ENCODE measurements at regions not wholly inside any gene's neighbourhood (a gene's known extent, or its start where the extent isn't known, plus 50 kb on each side); places are given as distances from the start of the nearest gene placed in this dataset.

GRCh38 chr1:38327559-38327973 lies 281.0 kb upstream of the POU3F1 start:
- H2AFZ ChIP-seq (ENCODE audit: low read depth, low read length), result no peak overlapping the region
- no peaks in the 10 kb centered on the region for H3K79me2 ChIP-seq (ENCODE audit: control insufficient read depth, insufficient read depth, low read length)
- no peak for ATAC-seq
- intact Hi-C loops (cut with micrococcal nuclease), result no loop called here
- no peak for DNase-seq (ENCODE audit: extremely low read depth in 1 of 4, low spot score in 3 of 4)
- no peaks in the 10 kb centered on the region for H3K36me3 ChIP-seq (ENCODE audit: control insufficient read depth, insufficient read depth, low read length)
- no peaks in the 10 kb centered on the region for H3K9me3 ChIP-seq (replicated peaks; ENCODE audit: control insufficient read depth, insufficient read depth, low read depth, low read length)
- no peak for TF ChIP-seq SLC30A9 (CRISPR knock-in tag; IDR thresholded peaks at IDR 0.05)
- 0 out of 2 replicates have a peak, but pooled peaks have one; percentile 19 for TF ChIP-seq NFIC (IDR thresholded peaks at IDR 0.05)
- H3K4me1 ChIP-seq (replicated peaks in 1 of 2; ENCODE audit: control insufficient read depth in 2 of 2, insufficient read depth in 2 of 2, low read length in 2 of 2), result no peaks in the 10 kb centered on the region; a peak in 2 of 5 replicates
- 10% methylated on average over 2 of the region's 2 CpGs for WGBS (ENCODE audit: insufficient coverage, low coverage, missing lambda C conversion rate)
- POLR2A ChIA-PET, result interaction anchor here (0.7 to 1.1 kb wide), 2 partner anchors 246 to 249 kb away, joined by 3 to 4 read pairs; no protein-coding TSS in a partner anchor
- no peak overlapping the region for H3K4me2 ChIP-seq (ENCODE audit: insufficient read depth, low read length)
- no peak overlapping the region for H3K4me3 ChIP-seq
- peaks cover 7 to 17% of the 10 kb centered on the region in 2 experiments; a peak in 4 of 5 replicates for H3K27me3 ChIP-seq (ENCODE audit: control insufficient read depth in 2 of 2, insufficient read depth in 2 of 2, low read length in 2 of 2)
- in situ Hi-C loops (cut with MboI), result no loop called here
- H3K9ac ChIP-seq (ENCODE audit: insufficient read depth in 1 of 2, low read depth in 2 of 2, low read length in 2 of 2), result no peak overlapping the region
- no peaks in the 10 kb centered on the region; the same call in 1 of the 2 replicates for H4K20me1 ChIP-seq (replicated peaks; ENCODE audit: control insufficient read depth, insufficient read depth, low read length)
- CTCF ChIA-PET (ENCODE audit: low intra/inter-chr PET ratio), result no interaction called here
- BruUV-seq (replicated peaks), result no TSS peak
- no peak for FAIRE-seq
- no peaks in the 10 kb centered on the region for H3K9me1 ChIP-seq (ENCODE audit: control insufficient read depth, insufficient read depth, low read length)
- no peak overlapping the region for H3K27ac ChIP-seq (ENCODE audit: extremely low read depth, low read depth, low read length)

DNA sequence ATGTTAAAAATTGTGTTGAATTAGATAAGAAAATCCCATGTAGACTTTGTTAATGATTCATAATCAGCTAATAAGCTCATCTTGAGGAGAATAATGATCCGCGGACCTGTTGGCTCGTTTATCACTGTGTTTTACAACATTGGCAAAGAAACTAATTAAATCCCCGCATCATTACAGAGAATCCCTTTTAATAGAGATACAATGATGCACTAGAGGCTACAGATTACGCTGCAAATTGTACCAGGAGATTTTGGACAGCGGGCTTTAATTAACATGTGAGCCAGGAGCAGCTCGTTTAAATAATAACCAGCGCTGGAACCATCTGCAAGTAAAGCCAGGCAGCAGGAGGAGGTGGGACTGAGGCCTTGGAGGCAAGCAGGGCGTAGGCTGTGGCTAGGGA lies 280.3 kb upstream of the POU3F1 start:
- no peaks in the 10 kb centered on the region for H3K4me1 ChIP-seq (replicated peaks in 1 of 2; ENCODE audit: control insufficient read depth in 2 of 2, insufficient read depth in 2 of 2, low read length in 2 of 2)
- H3K27me3 ChIP-seq (ENCODE audit: control insufficient read depth in 2 of 2, insufficient read depth in 2 of 2, low read length in 2 of 2), result peaks cover 8 to 17% of the 10 kb centered on the region in 2 experiments; a peak in 4 of 5 replicates
- ATAC-seq (no peak), FAIRE-seq (no peak), DNase-seq (ENCODE audit: extremely low read depth in 1 of 4, low spot score in 3 of 4) (no peak)
- WGBS (ENCODE audit: insufficient coverage, low coverage, missing lambda C conversion rate), result 33% methylated on average over 9 of the region's 9 CpGs
- H3K79me2 ChIP-seq (ENCODE audit: control insufficient read depth, insufficient read depth, low read length), result no peaks in the 10 kb centered on the region
- H3K9ac ChIP-seq (ENCODE audit: insufficient read depth in 1 of 2, low read depth in 2 of 2, low read length in 2 of 2), result no peak overlapping the region
- TF ChIP-seq POLR2G (IDR thresholded peaks at IDR 0.05; ENCODE audit: low read depth, low read length), result no peak
- no peak for TF ChIP-seq RBM25 (IDR thresholded peaks at IDR 0.05; ENCODE audit: low read depth, low read length, severe bottlenecking)
- TF ChIP-seq COPS2 (conservative IDR thresholded peaks at IDR 0.05), result no peak
- TF ChIP-seq ZNF232 (CRISPR knock-in tag; IDR thresholded peaks at IDR 0.05), result no peak
- no peak for TF ChIP-seq ELF2 (CRISPR knock-in tag; IDR thresholded peaks at IDR 0.05)
- no peak for TF ChIP-seq CBFA2T2 (conservative IDR thresholded peaks at IDR 0.05)
- TF ChIP-seq SRF (CRISPR knock-in tag; IDR thresholded peaks at IDR 0.05), result no peak
- in situ Hi-C loops (cut with MboI) (no loop called here), intact Hi-C loops (cut with micrococcal nuclease) (no loop called here)
- BruUV-seq (replicated peaks), result no TSS peak
- CTCF ChIA-PET (ENCODE audit: low intra/inter-chr PET ratio), result no interaction called here
- H3K4me3 ChIP-seq, result no peak overlapping the region
- no peaks in the 10 kb centered on the region for H3K9me3 ChIP-seq (replicated peaks; ENCODE audit: control insufficient read depth, insufficient read depth, low read depth, low read length)
- H3K36me3 ChIP-seq (ENCODE audit: control insufficient read depth, insufficient read depth, low read length), result no peaks in the 10 kb centered on the region
- no peak overlapping the region for H3K4me2 ChIP-seq (ENCODE audit: insufficient read depth, low read length)
- H3K9me1 ChIP-seq (ENCODE audit: control insufficient read depth, insufficient read depth, low read length), result no peaks in the 10 kb centered on the region
- no peaks in the 10 kb centered on the region; the same call in 1 of the 2 replicates for H4K20me1 ChIP-seq (replicated peaks; ENCODE audit: control insufficient read depth, insufficient read depth, low read length)
- H3K27ac ChIP-seq (ENCODE audit: extremely low read depth, low read depth, low read length), result no peak overlapping the region
- POLR2A ChIA-PET, result interaction anchor here (0.7 to 1.1 kb wide), 3 partner anchors 245 to 267 kb away, joined by 3 to 4 read pairs (median 4); no protein-coding TSS in a partner anchor
- H2AFZ ChIP-seq (ENCODE audit: low read depth, low read length), result no peak overlapping the region

All from K562 (cell line).